HL-60 (cell line): ENCODE measurements at regions not wholly inside any gene's neighbourhood (a gene's known extent, or its start where the extent isn't known, plus 50 kb on each side); places are given as distances from the start of the nearest gene placed in this dataset.

Experiments used
- DNase-seq, 2 experiments: peaks; one replicate each; pipeline ENCODE4 v3.0.0-alpha.2; 2010 to 2020; ENCODE audit warnings: low read depth in 1 of 2, low spot score in 1 of 2
- H3K27ac ChIP-seq: fragments of 250-450 bp; sonication (Bioruptor Pico); replicated peaks from 2 replicates; pipeline ENCODE4 v1.5.1; 2020; ENCODE audit warnings: mild to moderate bottlenecking, moderate library complexity
- H3K27me3 ChIP-seq: fragments of 250-450 bp; sonication (Bioruptor Pico); 2 replicates; pipeline ENCODE4 v1.5.1; 2021; ENCODE audit warnings: mild to moderate bottlenecking, moderate library complexity; ENCODE audit not compliant: insufficient read depth, poor library complexity, severe bottlenecking
- H3K4me3 ChIP-seq: replicated peaks from 2 replicates; pipeline ENCODE4 v1.5.1; 2011; ENCODE audit warnings: mild to moderate bottlenecking, control low read depth, low read length; ENCODE audit not compliant: insufficient read depth
- GABPA ChIP-seq: IDR thresholded peaks from 2 replicates; pipeline ENCODE4 v1.6.1; 2012; ENCODE audit warnings: low read depth
- POLR2AphosphoS5 ChIP-seq: IDR thresholded peaks from 2 replicates; pipeline ENCODE4 v1.6.1; 2012; ENCODE audit warnings: low read depth
- SPI1 ChIP-seq: IDR thresholded peaks from 2 replicates; pipeline ENCODE4 v1.6.1; 2012; ENCODE audit warnings: low read depth, mild to moderate bottlenecking, borderline replicate concordance
- TF ChIP-seq, protein P1 (sequence below): IDR thresholded peaks from one replicate; pipeline ENCODE4 v1.5.1; 2011; ENCODE audit warnings: low read length, control low read depth, inconsistent platforms; ENCODE audit not compliant: insufficient read depth
- TF ChIP-seq, protein P2 (sequence below): IDR thresholded peaks from 2 replicates; pipeline ENCODE4 v1.6.1; 2012; ENCODE audit warnings: low read depth; ENCODE audit not compliant: insufficient replicate concordance

DNA sequence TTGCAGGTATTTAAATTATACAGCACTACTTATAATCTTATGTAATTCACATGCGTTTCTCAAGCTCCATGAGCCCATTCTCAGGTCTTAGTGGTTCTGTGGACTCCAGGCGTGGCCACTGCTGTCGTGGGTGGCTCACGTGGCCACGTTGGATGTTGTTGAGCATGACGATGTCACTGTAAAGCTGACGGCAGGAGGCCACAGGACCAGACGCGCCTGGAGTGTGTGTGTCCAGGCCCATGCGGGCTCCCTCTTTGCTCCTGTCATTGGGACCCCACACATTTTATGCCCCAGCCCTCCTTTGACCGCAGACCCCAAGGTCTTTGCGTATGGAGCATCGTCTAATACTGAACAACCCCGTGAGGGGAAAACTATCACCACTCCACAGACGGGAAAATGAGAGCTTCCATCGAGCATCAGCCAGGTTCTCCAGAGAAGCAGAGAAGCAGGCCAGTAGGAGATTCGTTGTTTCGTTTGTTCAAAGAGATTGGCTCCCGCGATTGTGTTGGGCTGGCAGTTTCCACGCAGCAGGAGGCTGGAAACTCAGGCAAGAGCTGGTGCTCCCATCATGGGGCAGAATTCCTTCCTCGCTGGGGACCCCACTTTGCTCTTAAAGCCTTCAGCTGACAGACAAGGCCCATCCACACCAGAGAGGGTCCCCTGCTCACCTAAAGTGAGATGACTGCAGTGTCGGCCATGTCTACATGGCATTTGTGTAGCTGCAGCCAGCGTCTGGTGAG is 129.3 kb upstream of the SPACA7 start:
- H3K27me3 ChIP-seq, result peaks cover 6% of the 10 kb centered on the region

DNA sequence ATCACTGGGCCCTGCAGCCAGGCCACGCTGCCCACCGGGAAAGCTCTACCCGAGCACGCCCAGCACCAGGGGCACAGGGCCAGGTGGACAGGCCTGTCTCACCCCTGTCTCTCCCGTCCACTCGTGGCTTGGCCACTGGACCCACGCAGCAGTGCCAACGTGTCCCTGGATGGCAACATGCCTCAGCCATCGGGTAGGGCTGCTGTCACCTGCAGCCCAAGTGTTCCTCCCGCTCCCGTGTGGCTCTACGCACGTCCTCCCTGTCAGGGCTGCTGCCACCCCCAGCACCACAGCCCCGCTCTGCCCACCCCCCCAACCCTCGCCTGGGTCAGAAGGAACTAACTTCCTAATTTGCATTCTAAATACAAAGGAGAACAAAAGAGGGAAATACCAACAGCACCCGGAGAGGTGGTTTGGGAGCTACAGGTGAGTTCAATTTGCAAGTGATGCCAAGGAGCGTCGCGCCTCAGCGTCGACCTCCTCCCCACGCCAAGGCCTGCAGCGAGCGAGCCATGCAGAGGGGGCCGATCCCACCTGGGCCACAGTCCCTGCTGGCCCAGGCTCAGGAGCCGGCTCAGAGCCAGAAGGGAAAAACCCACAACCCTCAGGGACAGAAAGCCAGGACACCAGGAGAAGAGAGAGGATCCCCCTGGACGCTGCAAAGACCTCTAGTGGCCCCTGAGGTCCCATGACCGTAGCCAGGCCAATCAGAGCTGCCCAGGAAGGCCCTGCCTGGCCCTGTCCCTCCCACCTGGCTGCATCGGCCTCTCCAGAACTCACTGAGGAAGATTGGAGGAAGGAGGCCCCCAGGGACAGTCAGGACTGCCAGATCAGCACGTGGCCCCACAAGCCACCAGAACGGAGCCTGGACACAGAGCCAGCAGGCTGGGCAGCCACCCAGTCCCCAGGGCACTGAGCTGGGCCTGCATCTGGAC is 128.4 kb upstream of the SPACA7 start:
- no peak for DNase-seq
- Histone ChIP-seq H3K27me3 (peaks cover under 1% of the 10 kb centered on the region), H3K4me3 (no peak overlapping the region), H3K27ac (no peak overlapping the region)
- TF ChIP-seq, protein P1, sequence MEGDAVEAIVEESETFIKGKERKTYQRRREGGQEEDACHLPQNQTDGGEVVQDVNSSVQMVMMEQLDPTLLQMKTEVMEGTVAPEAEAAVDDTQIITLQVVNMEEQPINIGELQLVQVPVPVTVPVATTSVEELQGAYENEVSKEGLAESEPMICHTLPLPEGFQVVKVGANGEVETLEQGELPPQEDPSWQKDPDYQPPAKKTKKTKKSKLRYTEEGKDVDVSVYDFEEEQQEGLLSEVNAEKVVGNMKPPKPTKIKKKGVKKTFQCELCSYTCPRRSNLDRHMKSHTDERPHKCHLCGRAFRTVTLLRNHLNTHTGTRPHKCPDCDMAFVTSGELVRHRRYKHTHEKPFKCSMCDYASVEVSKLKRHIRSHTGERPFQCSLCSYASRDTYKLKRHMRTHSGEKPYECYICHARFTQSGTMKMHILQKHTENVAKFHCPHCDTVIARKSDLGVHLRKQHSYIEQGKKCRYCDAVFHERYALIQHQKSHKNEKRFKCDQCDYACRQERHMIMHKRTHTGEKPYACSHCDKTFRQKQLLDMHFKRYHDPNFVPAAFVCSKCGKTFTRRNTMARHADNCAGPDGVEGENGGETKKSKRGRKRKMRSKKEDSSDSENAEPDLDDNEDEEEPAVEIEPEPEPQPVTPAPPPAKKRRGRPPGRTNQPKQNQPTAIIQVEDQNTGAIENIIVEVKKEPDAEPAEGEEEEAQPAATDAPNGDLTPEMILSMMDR, result no peak
- TF ChIP-seq GABPA (no peak), POLR2AphosphoS5 (no peak), SPI1 (no peak)
- TF ChIP-seq, protein P2, sequence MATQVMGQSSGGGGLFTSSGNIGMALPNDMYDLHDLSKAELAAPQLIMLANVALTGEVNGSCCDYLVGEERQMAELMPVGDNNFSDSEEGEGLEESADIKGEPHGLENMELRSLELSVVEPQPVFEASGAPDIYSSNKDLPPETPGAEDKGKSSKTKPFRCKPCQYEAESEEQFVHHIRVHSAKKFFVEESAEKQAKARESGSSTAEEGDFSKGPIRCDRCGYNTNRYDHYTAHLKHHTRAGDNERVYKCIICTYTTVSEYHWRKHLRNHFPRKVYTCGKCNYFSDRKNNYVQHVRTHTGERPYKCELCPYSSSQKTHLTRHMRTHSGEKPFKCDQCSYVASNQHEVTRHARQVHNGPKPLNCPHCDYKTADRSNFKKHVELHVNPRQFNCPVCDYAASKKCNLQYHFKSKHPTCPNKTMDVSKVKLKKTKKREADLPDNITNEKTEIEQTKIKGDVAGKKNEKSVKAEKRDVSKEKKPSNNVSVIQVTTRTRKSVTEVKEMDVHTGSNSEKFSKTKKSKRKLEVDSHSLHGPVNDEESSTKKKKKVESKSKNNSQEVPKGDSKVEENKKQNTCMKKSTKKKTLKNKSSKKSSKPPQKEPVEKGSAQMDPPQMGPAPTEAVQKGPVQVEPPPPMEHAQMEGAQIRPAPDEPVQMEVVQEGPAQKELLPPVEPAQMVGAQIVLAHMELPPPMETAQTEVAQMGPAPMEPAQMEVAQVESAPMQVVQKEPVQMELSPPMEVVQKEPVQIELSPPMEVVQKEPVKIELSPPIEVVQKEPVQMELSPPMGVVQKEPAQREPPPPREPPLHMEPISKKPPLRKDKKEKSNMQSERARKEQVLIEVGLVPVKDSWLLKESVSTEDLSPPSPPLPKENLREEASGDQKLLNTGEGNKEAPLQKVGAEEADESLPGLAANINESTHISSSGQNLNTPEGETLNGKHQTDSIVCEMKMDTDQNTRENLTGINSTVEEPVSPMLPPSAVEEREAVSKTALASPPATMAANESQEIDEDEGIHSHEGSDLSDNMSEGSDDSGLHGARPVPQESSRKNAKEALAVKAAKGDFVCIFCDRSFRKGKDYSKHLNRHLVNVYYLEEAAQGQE, result no peak

More for the DNA sequence above, 129.3 kb upstream of the SPACA7 start:
- no peak overlapping the region for H3K27ac ChIP-seq
- TF ChIP-seq POLR2AphosphoS5 (no peak), GABPA (no peak), SPI1 (no peak)
- TF ChIP-seq, protein P2, result no peak
- TF ChIP-seq, protein P1, result no peak
- no peak for DNase-seq
- H3K4me3 ChIP-seq, result no peak overlapping the region

DNA sequence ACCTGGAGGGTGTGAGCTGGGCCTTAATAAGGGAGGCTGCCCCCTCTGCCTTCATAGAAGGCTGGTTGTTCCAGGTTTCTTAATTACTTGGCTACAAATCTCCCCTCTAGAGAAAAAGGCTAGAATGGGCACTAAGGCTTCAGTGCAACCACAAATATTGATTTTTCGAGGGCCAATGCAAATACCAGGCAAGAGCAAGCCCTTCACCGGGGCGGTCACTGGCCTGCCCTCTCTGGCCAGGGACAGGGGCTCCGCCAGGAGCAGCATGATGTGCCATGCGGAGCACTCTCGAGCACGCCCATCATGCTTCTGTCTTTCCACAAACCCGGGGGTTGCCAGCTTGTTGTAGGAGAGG is 127.8 kb upstream of the SPACA7 start:
- Histone ChIP-seq H3K4me3 (no peak overlapping the region), H3K27ac (no peak overlapping the region), H3K27me3 (no peaks in the 10 kb centered on the region)
- TF ChIP-seq SPI1 (no peak), GABPA (no peak), POLR2AphosphoS5 (no peak)
- TF ChIP-seq, protein P2, result no peak
- TF ChIP-seq, protein P1, result no peak
- DNase-seq, result no peak
